ENCODE measurements at regions not wholly inside any gene's neighbourhood (a gene's known extent, or its start where the extent isn't known, plus 50 kb on each side); places are given as distances from the start of the nearest gene placed in this dataset.

- no peak for DNase-seq
These were observed 513.6 kb downstream of the FAT4 start for GRCh38 chr4:125828346-125828745.

- no peak for DNase-seq
These were observed 517.4 kb downstream of the FAT4 start for GRCh38 chr4:125832161-125832560.

GRCh38 chr4:125836597-125837195 is 521.9 kb downstream of the FAT4 start:
- no peak for DNase-seq

GRCh38 chr4:125837493-125838201 is 522.9 kb downstream of the FAT4 start:
- no peak for DNase-seq

GRCh38 chr4:125838202-125838601 is 523.4 kb downstream of the FAT4 start:
- DNase-seq: no peak

- no peak for DNase-seq
These were observed 524.2 kb downstream of the FAT4 start for GRCh38 chr4:125838924-125839323.

GRCh38 chr4:125843947-125844346 is 529.2 kb downstream of the FAT4 start:
- DNase-seq: no peak

- DNase-seq: no peak
These were observed 532.8 kb downstream of the FAT4 start for GRCh38 chr4:125847518-125847917.

GRCh38 chr4:125849869-125850268 is 535.1 kb downstream of the FAT4 start:
- DNase-seq: no peak

GRCh38 chr4:125891597-125892258 is 577.0 kb downstream of the FAT4 start:
- no peak for DNase-seq

- DNase-seq: no peak
These were observed 590.0 kb downstream of the FAT4 start for GRCh38 chr4:125904802-125905201.

- no peak for DNase-seq
These were observed 596.3 kb downstream of the FAT4 start for GRCh38 chr4:125911058-125911457.

- no peak for DNase-seq
These were observed 596.7 kb downstream of the FAT4 start for GRCh38 chr4:125911481-125911880.

- DNase-seq: no peak
These were observed 602.8 kb downstream of the FAT4 start for GRCh38 chr4:125917559-125917958.

- no peak for DNase-seq
These were observed 613.9 kb downstream of the FAT4 start for GRCh38 chr4:125928652-125929051.

- no peak for DNase-seq
These were observed 623.8 kb downstream of the FAT4 start for GRCh38 chr4:125938541-125938940.

GRCh38 chr4:125940426-125940825 is 625.7 kb downstream of the FAT4 start:
- no peak for DNase-seq

- DNase-seq: no peak
These were observed 630.2 kb downstream of the FAT4 start for GRCh38 chr4:125944966-125945365.

GRCh38 chr4:125948021-125948420 is 633.3 kb downstream of the FAT4 start:
- no peak for DNase-seq

- no peak for DNase-seq
These were observed 636.6 kb downstream of the FAT4 start for GRCh38 chr4:125951261-125951887.

- no peak for DNase-seq
These were observed 637.9 kb downstream of the FAT4 start for GRCh38 chr4:125952631-125953030.

- no peak for DNase-seq
These were observed 641.5 kb downstream of the FAT4 start for GRCh38 chr4:125956276-125956675.

GRCh38 chr4:125958519-125958918 is 643.8 kb downstream of the FAT4 start:
- DNase-seq: no peak

- DNase-seq: no peak
These were observed 646.9 kb downstream of the FAT4 start for GRCh38 chr4:125961626-125962025.

All from stimulated activated CD4-positive, alpha-beta T cell treated with anti-CD3 and anti-CD28 coated beads, Interleukin-2, amount 100 ng/mL, for 48 hours (primary cell).